GM21423 (cell line): ENCODE measurements at regions not wholly inside any gene's neighbourhood (a gene's known extent, or its start where the extent isn't known, plus 50 kb on each side); places are given as distances from the start of the nearest gene placed in this dataset.

Experiments used
- ATAC-seq: cut with Tn5 transposase; IDR thresholded peaks from one replicate; pipeline ENCODE4 v1.9.1; 2021; ENCODE audit warnings: mild to moderate bottlenecking, moderate library complexity; ENCODE audit not compliant: unreplicated experiment

- no peak for ATAC-seq
Measured at GRCh38 chr14:34069854-34070582, 119.1 kb upstream of the EGLN3 start.

- ATAC-seq: no peak
Measured at GRCh38 chr14:34067587-34067986, 116.7 kb upstream of the EGLN3 start.

- no peak for ATAC-seq
Measured at GRCh38 chr14:34065690-34066391, 115.0 kb upstream of the EGLN3 start.

- ATAC-seq: no peak
Measured at GRCh38 chr14:34065236-34065635, 114.4 kb upstream of the EGLN3 start.

- no peak for ATAC-seq
Measured at GRCh38 chr14:34064349-34064748, 113.5 kb upstream of the EGLN3 start.

- no peak for ATAC-seq
Measured at GRCh38 chr14:34063470-34064164, 112.7 kb upstream of the EGLN3 start.

- ATAC-seq: no peak
Measured at GRCh38 chr14:34063042-34063441, 112.2 kb upstream of the EGLN3 start.

- no peak for ATAC-seq
Measured at GRCh38 chr14:34062353-34062973, 111.6 kb upstream of the EGLN3 start.

GRCh38 chr14:34060651-34060999 lies 109.8 kb upstream of the EGLN3 start:
- ATAC-seq: peak; percentile 15

- ATAC-seq: peak; percentile 75
Measured at GRCh38 chr14:34059925-34060650, 109.2 kb upstream of the EGLN3 start.

GRCh38 chr14:34059037-34059924 lies 108.4 kb upstream of the EGLN3 start:
- ATAC-seq: no peak

- ATAC-seq: no peak
Measured at GRCh38 chr14:34058510-34058909, 107.6 kb upstream of the EGLN3 start.

GRCh38 chr14:34056046-34056445 lies 105.2 kb upstream of the EGLN3 start:
- no peak for ATAC-seq

GRCh38 chr14:34055157-34055950 lies 104.5 kb upstream of the EGLN3 start:
- no peak for ATAC-seq

GRCh38 chr14:34053666-34054065 lies 102.8 kb upstream of the EGLN3 start:
- no peak for ATAC-seq

- ATAC-seq: no peak
Measured at GRCh38 chr14:34052658-34053014, 101.8 kb upstream of the EGLN3 start.

GRCh38 chr14:34051966-34052657 lies 101.2 kb upstream of the EGLN3 start:
- peak; percentile 37 for ATAC-seq

- ATAC-seq: no peak
Measured at GRCh38 chr14:34050606-34051005, 99.7 kb upstream of the EGLN3 start.

GRCh38 chr14:34049790-34050189 lies 98.9 kb upstream of the EGLN3 start:
- ATAC-seq: no peak
